Uterus (tissue), 2 donors: ENCODE measurements at regions not wholly inside any gene's neighbourhood (a gene's known extent, or its start where the extent isn't known, plus 50 kb on each side); places are given as distances from the start of the nearest gene placed in this dataset.

ENCODE experiments used
- CTCF ChIP-seq, 4 experiments: fragments of 200-600 bp in 2 of 4; fragments of 450-650 bp in 2 of 4; sonication (generic) in 2 of 4; IDR thresholded peaks; one replicate each; pipeline ENCODE4 v1.5.1; 2016 to 2019; ENCODE audit warnings: antibody characterized with exemption in 4 of 4, mild to moderate bottlenecking in 2 of 4, moderate library complexity in 1 of 4
- POLR2A ChIP-seq, 2 donors: fragments of 450-650 bp; IDR thresholded peaks; one replicate each; pipeline ENCODE4 v1.6.1; 2016; ENCODE audit warnings: antibody characterized with exemption in 2 of 2, mild to moderate bottlenecking in 1 of 2, moderate library complexity in 1 of 2

- TF ChIP-seq POLR2A (IDR thresholded peaks at IDR 0.05) (no peak), CTCF (IDR thresholded peaks at IDR 0.05) (no peak)
These were observed 73.9 kb upstream of the MED14 start for GRCh38 chrX:40809210-40809609.
